SHP77 treated with DMSO at 0.1 percent for 48 hours (cell line): ENCODE measurements at regions not wholly inside any gene's neighbourhood (a gene's known extent, or its start where the extent isn't known, plus 50 kb on each side); places are given as distances from the start of the nearest gene placed in this dataset.

Experiments used
- DNase-seq: peaks from one replicate; lab custom pipeline; 2025; lab: John Stamatoyannopoulos, UW

DNA sequence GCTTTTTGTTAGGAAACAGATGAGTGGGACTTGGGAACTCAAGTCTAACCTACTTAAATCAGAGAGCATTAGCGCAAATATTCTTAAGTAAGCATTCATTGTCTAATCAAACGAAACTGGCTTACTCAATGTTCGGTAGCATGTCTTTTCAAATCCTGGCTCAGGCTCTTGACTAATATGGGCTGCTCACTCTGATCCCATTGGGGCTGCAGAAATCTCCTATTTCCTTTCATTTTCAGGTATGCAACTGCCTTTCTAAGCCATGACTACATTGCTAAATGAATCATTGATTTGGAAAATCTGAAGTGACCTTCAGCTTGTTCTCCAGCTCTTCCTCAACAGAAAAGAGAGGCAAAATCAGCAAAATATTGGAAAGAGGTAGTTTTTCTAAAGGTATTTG is 2084.4 kb upstream of the PIK3C3 start:
- no peak for DNase-seq

DNA sequence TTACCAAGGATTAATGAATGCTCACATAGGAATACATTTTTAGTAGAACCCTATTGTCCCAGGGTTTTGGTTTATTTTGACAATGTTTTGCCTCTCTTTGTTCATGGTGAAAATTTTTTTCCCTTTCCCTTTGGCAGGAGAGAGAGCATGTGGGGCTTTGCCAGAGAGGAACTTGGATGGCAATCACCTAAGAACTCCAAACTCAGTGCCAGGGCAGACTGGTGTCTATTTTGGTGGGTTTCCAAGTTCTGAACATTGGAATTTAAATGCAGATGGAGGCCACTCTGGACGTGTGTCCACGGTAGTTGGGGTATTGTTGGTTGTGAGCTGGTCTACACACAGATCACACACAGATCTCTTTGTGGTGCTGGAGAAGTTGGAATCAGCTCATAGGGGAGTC is 2091.1 kb upstream of the PIK3C3 start:
- DNase-seq = no peak

DNA sequence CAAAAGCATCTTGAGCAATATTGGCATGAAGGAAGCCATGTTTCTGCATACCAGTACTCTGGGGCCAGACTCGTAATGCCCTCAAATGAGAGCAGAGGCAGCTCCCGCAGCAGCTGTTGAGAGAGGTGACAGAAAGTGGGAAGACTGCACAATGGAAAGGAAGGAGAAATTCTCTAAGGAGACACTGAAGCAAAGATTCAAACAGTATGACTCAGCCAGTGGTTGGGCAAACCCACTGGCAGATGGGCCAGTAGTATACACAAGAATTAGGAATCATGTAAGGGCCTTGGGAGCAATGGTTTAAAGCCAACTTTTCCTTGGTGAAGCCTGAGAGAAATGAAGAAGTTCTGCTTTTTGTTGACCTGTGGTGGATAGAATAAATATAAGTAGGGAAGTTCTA is 2092.7 kb upstream of the PIK3C3 start:
- DNase-seq = no peak

DNA sequence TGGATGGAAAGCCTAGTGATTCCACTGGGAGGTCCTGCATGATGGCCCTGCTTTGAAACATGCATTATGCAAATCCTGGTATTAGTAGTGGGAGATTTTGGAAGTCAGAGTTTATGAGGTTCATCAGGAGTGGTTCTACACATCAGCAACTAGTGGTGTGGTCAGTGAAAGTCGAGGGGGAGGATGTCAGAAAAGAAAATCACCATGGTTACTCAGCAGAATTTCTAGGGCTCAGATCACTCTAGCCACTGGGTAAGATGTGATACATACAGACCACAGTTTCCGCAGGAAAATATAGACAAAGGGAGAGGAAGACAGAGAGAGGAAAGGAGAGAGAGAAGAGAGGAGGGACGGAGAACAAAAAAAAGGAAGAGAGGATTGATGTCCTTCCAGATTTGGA is 2100.7 kb upstream of the PIK3C3 start:
- no peak for DNase-seq

DNA sequence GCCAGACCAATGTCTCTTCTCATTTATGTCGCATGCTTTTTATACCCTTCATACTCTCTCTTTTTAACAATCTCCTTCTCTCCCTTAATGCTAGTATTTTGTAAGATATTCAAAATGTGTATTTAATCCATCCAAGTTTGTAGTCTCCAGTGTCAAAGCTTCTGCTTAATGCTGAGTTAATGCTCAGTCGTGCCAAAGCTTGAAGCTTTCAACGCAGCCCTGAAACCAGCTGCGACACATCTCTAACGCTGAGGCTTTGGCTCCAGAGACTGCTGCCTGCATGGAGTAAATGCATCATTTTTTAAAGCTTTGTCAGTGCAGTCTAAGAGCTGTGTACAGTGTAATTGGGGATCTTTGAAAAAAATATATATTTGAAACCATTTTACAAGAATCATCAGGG is 2108.8 kb upstream of the PIK3C3 start:
- no peak for DNase-seq

DNA sequence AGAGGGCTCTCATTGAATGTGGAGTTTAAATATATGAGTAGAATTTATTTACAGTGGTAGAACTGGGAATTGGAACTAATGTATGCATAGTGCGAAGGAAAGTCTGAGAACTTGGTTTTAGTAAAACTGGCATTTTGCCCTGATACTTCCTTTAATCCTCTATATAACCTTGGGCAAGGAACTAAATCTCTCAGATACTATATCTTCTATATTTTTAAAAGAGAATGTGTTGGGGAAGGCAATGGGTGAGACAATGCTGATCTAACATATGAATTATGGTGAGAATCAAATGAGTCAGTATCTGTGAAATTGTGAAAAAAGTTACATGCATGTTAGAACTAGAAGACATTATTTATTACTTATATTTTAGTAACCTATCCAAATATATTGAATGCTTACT is 2109.4 kb upstream of the PIK3C3 start:
- DNase-seq = no peak

DNA sequence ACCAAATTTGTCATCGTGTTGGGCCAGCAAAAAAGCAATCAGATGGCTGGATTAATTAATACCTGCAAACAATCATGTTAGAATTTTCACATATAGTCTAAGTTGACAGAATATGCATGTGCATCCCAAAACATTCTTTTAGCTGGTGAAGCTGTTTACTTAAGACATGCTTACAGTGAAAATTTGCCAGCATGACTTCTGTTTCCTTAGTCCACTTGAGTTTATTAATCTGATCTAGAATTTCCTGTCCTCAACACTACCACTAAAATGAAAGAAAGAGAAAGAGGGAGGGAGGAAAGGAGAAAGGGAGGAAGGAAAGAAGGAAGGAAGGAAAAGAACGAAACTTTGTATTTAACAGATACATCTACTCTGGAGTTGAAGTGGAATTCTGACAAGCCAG is 2109.9 kb upstream of the PIK3C3 start:
- no peak for DNase-seq

DNA sequence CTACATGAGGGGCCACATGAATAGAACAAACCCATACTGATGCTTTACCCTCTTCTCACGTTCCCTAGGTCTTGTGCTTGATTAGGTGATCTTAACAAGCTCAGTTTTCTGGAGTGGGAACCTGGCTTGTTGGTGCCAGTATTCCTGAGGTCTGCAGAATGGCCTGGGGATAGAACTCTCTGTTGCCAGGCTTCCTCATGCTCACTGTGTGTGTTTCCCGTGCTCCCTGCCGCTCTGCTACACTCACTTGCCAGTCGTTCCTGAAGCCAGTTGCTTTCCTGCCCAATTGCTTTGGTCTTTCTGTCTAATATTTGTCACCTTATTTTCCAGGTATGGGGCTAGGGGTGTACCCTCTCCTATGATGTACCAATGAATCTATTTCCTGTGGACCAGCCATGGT is 2111.5 kb upstream of the PIK3C3 start:
- no peak for DNase-seq

DNA sequence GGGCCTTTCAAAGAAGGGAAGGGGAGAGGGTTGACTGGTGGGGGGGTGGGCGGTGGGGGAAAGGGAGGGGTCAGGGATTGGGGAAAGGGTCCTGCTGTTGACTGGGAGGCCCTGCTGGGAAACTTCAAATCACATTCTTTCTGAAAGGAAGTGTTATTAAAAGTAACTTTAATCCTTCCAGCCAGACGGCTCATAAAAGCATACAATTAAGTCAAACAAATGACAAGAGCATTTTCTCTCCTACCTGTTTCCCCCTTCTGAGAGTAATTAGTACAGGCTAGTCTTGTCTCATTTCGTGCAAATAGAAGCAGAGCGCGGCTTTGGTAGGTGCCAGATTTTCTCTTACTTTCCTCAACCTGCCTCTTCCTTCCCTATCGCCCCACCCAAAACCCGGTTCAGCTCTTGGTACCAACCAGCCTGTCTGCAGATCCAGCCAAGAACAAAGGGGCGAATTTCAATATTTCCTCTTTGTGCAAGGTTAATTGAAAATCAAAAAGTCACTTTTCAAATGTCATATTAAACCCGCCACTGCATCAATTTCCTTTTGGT is 2112.6 kb upstream of the PIK3C3 start:
- no peak for DNase-seq

DNA sequence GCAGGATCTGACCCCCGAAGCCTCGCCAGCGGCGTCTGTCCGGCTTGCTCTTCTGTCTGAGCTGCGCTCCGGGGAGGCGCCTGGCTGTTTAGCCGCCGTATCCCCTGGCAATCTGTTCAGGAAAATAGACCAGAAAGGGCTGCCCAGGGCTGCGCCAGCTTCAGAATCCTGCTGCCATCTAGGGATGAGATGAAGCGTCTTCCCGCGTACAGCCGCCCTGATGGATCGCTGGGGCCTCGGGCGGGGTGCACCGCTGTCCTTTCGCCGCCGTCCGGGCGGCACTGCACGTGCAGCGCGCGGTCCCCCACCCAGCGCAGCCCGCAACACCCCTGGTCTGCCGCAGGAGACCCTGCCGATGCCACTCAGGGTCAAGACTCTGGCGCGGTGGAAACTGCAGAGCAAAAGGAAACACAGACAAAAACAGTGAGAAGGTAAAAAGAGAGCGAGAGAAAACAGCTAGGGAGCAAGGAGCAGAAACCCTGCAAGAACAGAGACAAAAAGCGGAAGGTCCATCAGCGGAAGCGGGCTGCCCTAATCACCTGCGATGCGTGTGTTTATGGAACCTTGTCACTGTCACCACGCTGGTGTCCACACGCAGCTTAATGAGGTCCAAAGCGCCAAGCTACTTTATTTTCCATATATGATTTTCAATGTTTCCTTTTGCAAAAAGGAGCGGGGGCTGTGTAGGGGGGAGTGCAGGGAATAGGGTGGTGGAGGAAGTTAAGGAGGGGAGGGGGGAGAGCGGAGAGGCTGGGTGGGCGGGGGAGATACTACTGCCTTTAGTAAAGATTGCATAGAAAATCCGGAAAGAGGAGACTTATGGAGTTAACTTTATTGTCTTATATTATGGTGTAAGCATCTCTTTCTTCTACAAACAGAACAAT is 2113.3 kb upstream of the PIK3C3 start:
- peak; percentile 79 for DNase-seq

DNA sequence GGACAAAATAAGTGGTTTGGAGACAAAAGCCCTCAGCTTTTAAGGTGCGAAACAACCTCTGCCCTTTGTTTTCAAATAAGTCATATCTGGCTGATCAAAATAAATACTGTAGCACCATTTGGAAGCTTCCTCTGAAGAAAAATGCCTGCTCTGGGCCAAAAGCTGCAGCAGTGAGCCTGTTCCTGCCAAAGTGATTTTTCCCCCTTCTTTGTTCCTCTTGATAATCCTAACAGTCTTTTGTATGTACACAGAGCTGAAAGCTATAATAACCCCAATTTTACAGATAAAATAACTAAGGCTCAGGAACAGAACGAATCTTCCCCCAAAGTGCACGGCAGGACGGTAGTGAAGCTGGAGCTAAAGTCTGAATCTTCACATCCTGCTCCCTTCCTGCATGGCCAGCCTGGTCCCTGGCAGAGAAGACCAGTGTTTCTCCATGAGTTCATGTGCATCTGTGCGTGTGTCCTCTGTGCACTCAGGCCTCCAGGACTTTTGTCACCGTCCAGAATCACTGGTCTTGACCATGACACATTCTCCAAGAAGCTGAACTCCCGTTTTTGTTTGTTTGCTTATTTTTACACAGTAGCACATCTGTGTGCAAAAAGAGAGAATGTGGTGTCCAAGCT is 2114.1 kb upstream of the PIK3C3 start:
- no peak for DNase-seq

DNA sequence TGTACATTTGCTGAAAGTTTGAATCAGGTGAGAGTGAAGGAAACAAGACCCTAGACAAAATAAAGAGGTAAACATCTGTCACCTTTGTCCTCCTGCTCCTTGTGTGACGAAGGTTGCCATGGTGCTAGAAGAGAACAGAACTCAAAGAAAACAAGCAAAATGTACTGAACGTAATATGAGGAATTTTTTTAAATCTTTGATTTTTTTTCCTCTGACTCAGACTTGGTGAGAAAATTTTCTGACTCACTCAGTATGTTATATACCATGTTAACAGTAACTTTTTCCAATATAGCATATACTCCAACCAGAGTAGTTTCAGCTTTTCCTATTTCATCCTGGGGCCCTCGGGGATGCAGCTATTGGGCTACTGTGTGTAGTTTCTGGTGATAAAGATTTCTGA is 2114.6 kb upstream of the PIK3C3 start:
- no peak for DNase-seq

DNA sequence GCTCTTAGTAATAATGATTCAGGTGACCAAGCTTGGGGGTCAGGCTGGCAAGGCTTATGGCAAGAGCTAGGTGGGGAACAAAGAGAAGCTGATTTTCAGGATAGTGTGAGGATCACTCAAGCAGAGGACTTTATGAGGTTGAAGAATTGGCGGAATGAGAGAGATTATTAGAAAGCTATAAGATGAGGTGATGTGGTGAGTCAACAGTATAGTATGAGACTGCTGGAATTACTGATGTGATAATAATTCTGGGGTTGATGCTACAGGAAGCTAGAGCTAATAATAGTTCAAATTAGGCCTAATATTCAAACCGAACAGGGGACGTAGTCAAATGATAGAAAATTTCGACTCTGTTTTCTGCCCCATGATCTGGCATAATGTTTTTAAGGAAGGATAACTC is 2115.3 kb upstream of the PIK3C3 start:
- no peak for DNase-seq

DNA sequence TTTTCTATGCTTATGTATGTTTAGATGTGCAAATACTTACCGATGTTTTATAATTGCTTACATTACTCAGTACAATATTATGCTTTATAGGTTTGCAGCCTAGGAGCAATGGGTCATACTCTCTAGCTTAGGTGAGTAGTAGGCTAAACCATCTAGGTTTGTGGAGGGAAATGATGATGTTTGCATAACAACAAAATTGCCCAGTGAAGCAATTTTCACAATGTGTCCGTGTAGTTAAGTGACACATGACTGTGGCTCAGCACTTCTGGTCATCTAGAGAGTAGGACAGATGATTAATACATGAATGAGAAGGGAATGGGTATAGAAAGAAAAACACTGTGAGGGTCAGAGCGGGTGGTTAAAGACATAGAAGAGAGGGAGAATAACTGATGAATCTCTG is 2116.2 kb upstream of the PIK3C3 start:
- no peak for DNase-seq

DNA sequence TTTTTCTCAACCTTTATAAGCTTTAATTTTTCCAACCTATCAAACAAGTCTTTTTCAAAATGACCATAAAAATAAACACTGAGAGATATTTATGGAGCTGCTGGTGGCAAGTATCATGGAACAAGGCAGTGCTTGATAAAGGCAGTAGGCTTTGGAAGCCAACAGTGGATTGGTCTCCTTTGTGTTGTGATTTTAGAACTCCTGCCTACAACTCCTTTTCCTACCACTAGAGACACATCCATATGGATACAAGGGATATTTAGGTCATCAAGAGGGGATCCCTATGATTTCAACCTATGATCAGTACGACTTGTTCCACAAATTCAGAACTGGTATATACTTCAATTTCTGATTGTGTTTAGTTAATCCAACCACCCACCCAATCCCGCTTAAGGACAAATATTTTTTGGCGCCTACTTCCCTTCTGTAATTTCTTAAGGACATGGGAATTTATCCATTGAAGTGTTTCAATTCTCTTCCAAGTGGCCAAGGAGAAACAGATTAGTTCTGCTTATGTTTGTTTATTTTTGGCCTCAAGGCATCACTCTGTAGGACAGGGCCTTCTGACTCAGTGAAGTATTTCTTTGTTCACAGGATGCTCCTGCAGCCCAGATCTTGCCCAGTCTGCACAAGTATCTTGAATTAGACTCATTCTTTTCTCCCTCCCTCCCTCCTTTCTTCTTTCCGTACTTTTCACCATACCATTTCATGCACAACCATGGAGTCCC is 2119.6 kb upstream of the PIK3C3 start:
- DNase-seq = no peak

DNA sequence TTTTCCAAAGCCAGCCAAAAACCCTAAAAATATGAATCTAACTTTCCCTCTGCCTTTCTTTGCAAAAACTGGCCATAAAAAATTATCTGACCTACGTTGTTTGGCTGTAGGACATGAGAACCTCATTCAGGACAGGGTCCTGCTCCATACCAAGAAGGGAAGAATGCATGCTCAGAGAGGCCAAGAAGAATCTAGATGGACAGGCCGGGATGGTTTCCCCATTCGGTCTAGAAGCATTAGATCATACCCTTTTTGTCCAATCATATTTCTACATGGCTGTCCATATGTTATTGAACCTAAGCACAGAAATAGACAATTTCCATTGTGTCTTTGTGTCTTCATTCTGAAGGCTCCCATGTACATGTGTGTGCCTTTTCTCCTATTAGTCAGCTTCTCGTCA is 2120.4 kb upstream of the PIK3C3 start:
- DNase-seq = no peak

DNA sequence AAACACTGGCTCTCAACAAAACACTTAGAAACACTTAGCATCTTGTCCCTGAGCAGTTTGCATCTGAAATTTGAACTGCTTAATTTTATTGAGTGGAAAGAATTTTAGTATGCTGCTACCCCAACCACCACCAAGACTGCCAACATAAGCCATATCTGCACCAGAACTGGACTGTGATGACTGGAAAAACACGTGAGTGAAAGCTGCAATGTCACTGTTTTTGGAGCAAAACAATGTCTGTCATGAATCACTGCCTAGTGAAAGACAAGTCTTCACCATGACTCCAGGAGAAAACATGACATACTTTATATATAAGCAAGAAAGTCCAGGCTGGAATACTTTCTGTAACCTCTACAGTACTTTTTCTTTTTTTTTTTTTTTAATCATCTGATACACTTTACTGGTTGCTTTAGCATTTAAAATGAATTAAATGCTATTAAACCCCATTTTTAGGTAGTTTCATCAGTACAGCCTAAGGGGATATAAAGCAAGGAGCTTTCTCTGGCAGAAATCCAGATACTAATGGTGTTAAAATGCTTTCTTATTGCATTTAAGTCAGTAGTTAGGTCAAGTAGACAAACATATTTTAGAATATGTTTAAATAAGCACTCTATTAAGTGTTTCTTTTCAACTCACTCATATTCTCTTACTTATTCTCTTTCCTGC is 2129.4 kb upstream of the PIK3C3 start:
- DNase-seq = no peak

DNA sequence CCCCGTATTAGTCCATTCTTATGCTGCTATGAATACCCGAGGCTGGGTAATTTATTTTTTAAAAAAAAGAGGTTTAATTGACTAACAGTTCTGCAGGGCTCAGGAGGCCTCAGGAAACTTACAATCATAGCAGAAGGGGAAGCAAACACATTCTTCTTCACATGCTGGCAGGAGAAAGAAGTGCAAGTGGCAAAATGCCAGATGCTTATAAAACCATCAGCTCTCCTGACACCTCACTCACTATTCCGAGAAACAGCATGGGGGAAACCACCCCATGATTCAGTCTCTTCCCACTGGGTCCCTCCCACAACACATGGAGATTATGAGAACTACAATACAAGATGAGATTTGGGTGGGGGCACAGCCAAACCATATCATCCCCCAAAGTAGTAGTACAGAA is 2148.5 kb upstream of the PIK3C3 start:
- DNase-seq = no peak

DNA sequence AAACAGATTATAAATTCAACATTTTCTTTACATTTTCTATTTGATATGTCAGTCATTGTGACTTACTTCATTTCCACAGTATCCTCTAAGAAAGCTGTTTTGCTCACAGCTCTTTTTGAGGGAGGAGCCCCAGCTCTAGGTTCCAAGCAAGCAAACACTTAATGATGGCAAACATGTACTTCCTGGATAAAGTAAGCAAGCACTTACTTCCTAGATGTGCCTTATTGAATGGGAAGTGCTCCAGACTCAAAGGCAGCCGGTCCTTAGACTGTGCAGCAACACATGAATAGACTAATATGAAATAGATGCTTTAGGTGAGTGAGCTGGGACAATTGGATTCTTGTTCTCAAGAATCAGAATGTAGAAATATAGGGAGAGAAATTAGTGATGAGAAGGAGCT is 2149.8 kb upstream of the PIK3C3 start:
- DNase-seq = no peak

DNA sequence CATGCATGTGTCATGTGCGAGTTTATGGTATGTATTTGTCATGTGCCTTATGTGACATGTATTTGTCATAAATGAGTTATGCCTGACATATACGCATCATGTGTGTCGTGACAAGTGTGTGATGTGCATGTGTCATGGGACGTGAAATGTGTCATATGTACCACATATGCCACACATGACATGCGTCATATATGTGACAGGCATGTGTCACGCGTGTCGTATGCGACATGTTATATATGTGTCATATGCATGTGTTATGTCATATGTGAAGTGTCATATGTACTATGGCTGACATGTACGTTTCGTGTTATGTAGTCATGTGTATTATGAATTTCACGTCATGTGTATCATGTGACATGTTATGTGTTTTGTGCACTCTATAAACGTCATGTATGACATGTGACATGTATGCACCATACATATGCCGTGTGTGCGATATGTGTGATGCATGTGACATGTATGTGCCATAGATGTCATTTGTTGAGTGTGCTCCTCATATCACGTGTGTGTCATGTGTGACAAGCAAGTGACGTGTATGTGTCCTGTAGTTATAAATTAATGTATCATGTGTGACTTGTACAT is 2152.3 kb upstream of the PIK3C3 start:
- no peak for DNase-seq

DNA sequence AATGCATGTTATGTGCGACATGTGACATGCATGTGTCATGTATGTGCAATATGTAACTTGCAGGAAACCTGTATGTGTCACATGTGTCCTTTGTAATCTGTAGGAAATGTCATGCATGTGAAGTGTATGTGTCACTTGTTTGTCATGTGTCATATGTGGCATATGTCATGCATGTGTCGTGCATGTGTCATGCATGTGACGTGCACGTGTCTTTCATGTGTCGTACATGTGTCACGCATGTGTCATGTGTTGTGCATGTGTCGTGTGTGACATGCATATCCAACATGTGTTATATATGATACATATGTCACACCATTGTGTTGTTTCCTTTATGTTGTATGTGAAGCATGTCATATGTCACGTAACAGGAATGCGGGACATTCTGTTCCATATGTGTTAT is 2153.2 kb upstream of the PIK3C3 start:
- no peak for DNase-seq

DNA sequence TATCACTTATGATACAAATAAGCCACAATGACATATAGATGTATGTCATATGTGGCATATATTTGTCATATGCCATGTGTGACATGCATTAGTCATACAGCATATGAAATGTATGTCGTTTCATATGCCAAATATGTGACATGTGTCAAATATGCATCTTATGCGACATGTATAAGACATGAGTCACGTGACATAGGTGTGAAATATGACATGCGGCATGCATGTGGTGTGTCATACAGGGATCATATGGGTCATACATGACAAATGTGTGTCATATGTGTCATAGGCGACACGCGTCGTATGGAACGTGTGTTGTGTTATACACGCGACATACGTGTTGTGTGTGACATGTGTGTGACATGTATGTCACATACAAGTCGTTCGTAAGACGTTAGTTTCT is 2154.0 kb upstream of the PIK3C3 start:
- DNase-seq = no peak
